Trophoblast cell (in vitro differentiated cells and primary cell): ENCODE measurements at regions not wholly inside any gene's neighbourhood (a gene's known extent, or its start where the extent isn't known, plus 50 kb on each side); places are given as distances from the start of the nearest gene placed in this dataset.

Experiments used
- DNase-seq, 2 donors: peaks; one replicate each; pipeline ENCODE4 v3.0.0-alpha.2; 2016
- H2AFZ ChIP-seq: 2 replicates; pipeline ENCODE4 v1.6.1; 2013; ENCODE audit warnings: low read length, moderate library complexity, mild to moderate bottlenecking; ENCODE audit not compliant: insufficient read depth, poor library complexity
- H2AK5ac ChIP-seq: 2 replicates; pipeline ENCODE4 v1.6.1; 2013; ENCODE audit warnings: mild to moderate bottlenecking, low read length
- H2BK120ac ChIP-seq: 2 replicates; pipeline ENCODE4 v1.6.1; 2013; ENCODE audit warnings: low read length, mild to moderate bottlenecking, moderate library complexity; ENCODE audit not compliant: insufficient read depth, poor library complexity
- H2BK12ac ChIP-seq: 2 replicates; pipeline ENCODE4 v1.6.1; 2013; ENCODE audit warnings: mild to moderate bottlenecking, low read length, moderate library complexity
- H2BK5ac ChIP-seq: 2 replicates; pipeline ENCODE4 v1.6.1; 2013; ENCODE audit warnings: low read length, low read depth, moderate library complexity, mild to moderate bottlenecking; ENCODE audit not compliant: poor library complexity
- H3K14ac ChIP-seq: 2 replicates; pipeline ENCODE4 v1.6.1; 2013; ENCODE audit warnings: mild to moderate bottlenecking, low read length
- H3K18ac ChIP-seq: 2 replicates; pipeline ENCODE4 v1.6.1; 2013; ENCODE audit warnings: mild to moderate bottlenecking, low read length
- H3K23ac ChIP-seq: 2 replicates; pipeline ENCODE4 v1.6.1; 2013; ENCODE audit warnings: low read length
- H3K27ac ChIP-seq: 2 replicates; pipeline ENCODE4 v1.5.1; 2013; ENCODE audit warnings: low read depth, mild to moderate bottlenecking, inconsistent platforms, low read length, moderate library complexity
- H3K27me3 ChIP-seq: 2 replicates; pipeline ENCODE4 v1.6.1; 2013; ENCODE audit warnings: inconsistent platforms, mild to moderate bottlenecking, low read length, moderate library complexity; ENCODE audit not compliant: insufficient read depth
- H3K36me3 ChIP-seq, 2 experiments: 1 replicate in 1 of 2; 2 replicates in 1 of 2; pipeline ENCODE4 v1.6.1; 2013; ENCODE audit warnings: low read length in 2 of 2, mild to moderate bottlenecking in 2 of 2, moderate library complexity in 1 of 2; ENCODE audit not compliant: insufficient read depth in 2 of 2, control insufficient read depth in 1 of 2
- H3K4ac ChIP-seq: 2 replicates; pipeline ENCODE4 v1.6.1; 2013; ENCODE audit warnings: low read depth, mild to moderate bottlenecking, low read length, moderate library complexity
- H3K4me1 ChIP-seq, 2 experiments: 1 replicate in 1 of 2; 2 replicates in 1 of 2; pipeline ENCODE4 v1.6.1; 2013; ENCODE audit warnings: low read length in 2 of 2, mild to moderate bottlenecking in 2 of 2, moderate library complexity in 1 of 2; ENCODE audit not compliant: insufficient read depth in 2 of 2, control insufficient read depth in 1 of 2
- H3K4me2 ChIP-seq: 2 replicates; pipeline ENCODE4 v1.6.1; 2013; ENCODE audit warnings: inconsistent platforms, mild to moderate bottlenecking, low read length, moderate library complexity
- H3K4me3 ChIP-seq: 2 replicates; pipeline ENCODE4 v1.5.1; 2013; ENCODE audit warnings: mild to moderate bottlenecking, low read depth, low read length, inconsistent platforms
- H3K79me1 ChIP-seq: one replicate; pipeline ENCODE4 v1.6.1; 2013; ENCODE audit warnings: low read length
- H3K79me2 ChIP-seq: 2 replicates; pipeline ENCODE4 v1.6.1; 2013; ENCODE audit warnings: low read length, mild to moderate bottlenecking; ENCODE audit not compliant: control insufficient read depth, insufficient read depth, poor library complexity
- H3K9ac ChIP-seq: 2 replicates; pipeline ENCODE4 v1.6.1; 2013; ENCODE audit warnings: mild to moderate bottlenecking, low read length
- H3K9me3 ChIP-seq: 2 replicates; pipeline ENCODE4 v1.6.1; 2013; ENCODE audit warnings: low read depth, mild to moderate bottlenecking, control low read depth, inconsistent platforms, low read length; ENCODE audit not compliant: insufficient read depth
- H4K12ac ChIP-seq: 2 replicates; pipeline ENCODE4 v1.6.1; 2013; ENCODE audit warnings: low read depth, mild to moderate bottlenecking, low read length, moderate library complexity
- H4K8ac ChIP-seq: 2 replicates; pipeline ENCODE4 v1.6.1; 2013; ENCODE audit warnings: low read depth, mild to moderate bottlenecking, low read length, moderate library complexity
- H4K91ac ChIP-seq: one replicate; pipeline ENCODE4 v1.6.1; 2013; ENCODE audit warnings: low read depth, mild to moderate bottlenecking, low read length, moderate library complexity
- WGBS: extraction: QIAGEN DNeasy Blood & Tissue Kit; methylation state at CpG from one replicate; pipeline ENCODE4 v1.1.7; 2013; ENCODE audit warnings: missing lambda C conversion rate; ENCODE audit not compliant: insufficient read length, insufficient coverage; ENCODE audit errors: extremely low coverage; 5-methylcytosine and 5-hydroxymethylcytosine counted together

- H3K79me2 ChIP-seq: no peaks in the 10 kb centered on the region
These were observed 50.5 kb upstream of the CHRDL1 start for GRCh38 chrX:110846071-110846470.

More at GRCh38 chrX:110846071-110846470, 50.5 kb upstream of the CHRDL1 start:
- H3K14ac ChIP-seq: no peak overlapping the region
- no peak overlapping the region for H3K4me3 ChIP-seq
- H3K4me1 ChIP-seq: no peaks in the 10 kb centered on the region
- H4K8ac ChIP-seq: no peak overlapping the region
- H3K23ac ChIP-seq: no peak overlapping the region
- no peak overlapping the region for H4K12ac ChIP-seq
- H3K9ac ChIP-seq: no peak overlapping the region
- H3K4me2 ChIP-seq: no peak overlapping the region
- no peak overlapping the region for H3K4ac ChIP-seq
- WGBS: no CpG with 5 or more reads among the region's 1 CpG
- H4K91ac ChIP-seq: no peak overlapping the region
- no peak overlapping the region for H3K27ac ChIP-seq
- no peak overlapping the region for H2BK120ac ChIP-seq
- H2AFZ ChIP-seq: no peak overlapping the region
- H3K36me3 ChIP-seq: no peaks in the 10 kb centered on the region
- no peaks in the 10 kb centered on the region for H3K9me3 ChIP-seq
- H3K27me3 ChIP-seq: no peaks in the 10 kb centered on the region
- H3K79me1 ChIP-seq: no peaks in the 10 kb centered on the region
- H2BK12ac ChIP-seq: no peak overlapping the region
- no peak overlapping the region for H2AK5ac ChIP-seq
- no peak for DNase-seq
- no peak overlapping the region for H3K18ac ChIP-seq
- no peak overlapping the region for H2BK5ac ChIP-seq
